ENCODE measurements at regions not wholly inside any gene's neighbourhood (a gene's known extent, or its start where the extent isn't known, plus 50 kb on each side); places are given as distances from the start of the nearest gene placed in this dataset.
A peak's percentile ranks its signal among the peaks of the same experiment; 100 is the strongest.

GRCh38 chr6:3545156-3545555 is 88.3 kb upstream of the SLC22A23 start:
- no peak for DNase-seq (ENCODE audit: extremely low spot score)
- no peak overlapping the region for H3K4me3 ChIP-seq
- H3K27me3 ChIP-seq, result no peaks in the 10 kb centered on the region
- TF ChIP-seq EP300 (IDR thresholded peaks at IDR 0.05), result no peak
- no peak for TF ChIP-seq CTCF (IDR thresholded peaks at IDR 0.05)
- TF ChIP-seq POLR2AphosphoS5 (IDR thresholded peaks at IDR 0.05), result no peak
- no peak for TF ChIP-seq POLR2A (IDR thresholded peaks at IDR 0.05; ENCODE audit: low read depth)
- no peaks in the 10 kb centered on the region for H3K36me3 ChIP-seq
- H3K27ac ChIP-seq (replicated peaks in 1 of 4), result no peak overlapping the region
- intact Hi-C loops (cut with DNase I), result no loop called here
- no peaks in the 10 kb centered on the region for H3K9me3 ChIP-seq
- no peaks in the 10 kb centered on the region for H3K4me1 ChIP-seq
- WGBS, result 91% methylated on average over 1 of the region's 1 CpG

- H3K27ac ChIP-seq (replicated peaks in 1 of 4), result no peak overlapping the region
- H3K4me1 ChIP-seq, result no peaks in the 10 kb centered on the region
- WGBS, result 86% methylated on average over 6 of the region's 6 CpGs
- TF ChIP-seq POLR2A (IDR thresholded peaks at IDR 0.05; ENCODE audit: low read depth) (no peak), EP300 (IDR thresholded peaks at IDR 0.05) (no peak), POLR2AphosphoS5 (IDR thresholded peaks at IDR 0.05) (no peak), CTCF (IDR thresholded peaks at IDR 0.05) (no peak)
- no peaks in the 10 kb centered on the region for H3K36me3 ChIP-seq
- intact Hi-C loops (cut with DNase I), result no loop called here
- peaks cover 0 to 6% (median 0%) of the 10 kb centered on the region in 4 donors for H3K27me3 ChIP-seq
- DNase-seq (ENCODE audit: extremely low spot score), result peak; percentile 66
- H3K4me3 ChIP-seq, result no peak overlapping the region
- H3K9me3 ChIP-seq, result no peaks in the 10 kb centered on the region
These were observed 85.3 kb upstream of the SLC22A23 start for GRCh38 chr6:3542032-3542640.

DNA sequence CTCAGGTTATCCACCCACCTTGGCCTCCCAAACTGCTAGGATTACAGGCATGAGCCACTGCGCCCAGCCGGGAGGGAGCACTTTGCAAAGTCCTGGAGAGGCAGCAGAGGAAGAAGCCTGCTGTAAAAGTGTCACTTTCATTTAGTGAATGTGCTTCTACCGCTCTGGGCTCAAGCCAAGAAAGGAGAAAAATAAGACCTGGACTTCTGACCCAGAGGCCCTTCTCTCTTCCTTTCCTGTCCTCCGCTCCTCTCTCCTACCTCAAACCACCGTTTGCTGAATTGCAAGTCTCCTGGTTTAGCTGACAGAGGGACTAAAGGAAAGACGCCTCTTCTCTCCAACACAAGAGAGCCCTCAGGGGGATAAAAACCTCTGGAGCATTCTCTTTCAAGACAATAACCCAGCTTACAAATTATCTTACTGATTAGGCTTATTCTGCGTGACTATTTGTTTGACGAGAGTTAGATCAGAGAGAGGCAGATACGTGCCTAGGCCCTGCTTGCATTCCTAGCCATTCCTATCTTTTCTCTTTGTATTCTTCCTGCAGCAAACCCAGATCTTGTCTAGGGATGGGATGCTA is 84.2 kb upstream of the SLC22A23 start:
- WGBS, result 83% methylated on average over 9 of the region's 9 CpGs

DNA sequence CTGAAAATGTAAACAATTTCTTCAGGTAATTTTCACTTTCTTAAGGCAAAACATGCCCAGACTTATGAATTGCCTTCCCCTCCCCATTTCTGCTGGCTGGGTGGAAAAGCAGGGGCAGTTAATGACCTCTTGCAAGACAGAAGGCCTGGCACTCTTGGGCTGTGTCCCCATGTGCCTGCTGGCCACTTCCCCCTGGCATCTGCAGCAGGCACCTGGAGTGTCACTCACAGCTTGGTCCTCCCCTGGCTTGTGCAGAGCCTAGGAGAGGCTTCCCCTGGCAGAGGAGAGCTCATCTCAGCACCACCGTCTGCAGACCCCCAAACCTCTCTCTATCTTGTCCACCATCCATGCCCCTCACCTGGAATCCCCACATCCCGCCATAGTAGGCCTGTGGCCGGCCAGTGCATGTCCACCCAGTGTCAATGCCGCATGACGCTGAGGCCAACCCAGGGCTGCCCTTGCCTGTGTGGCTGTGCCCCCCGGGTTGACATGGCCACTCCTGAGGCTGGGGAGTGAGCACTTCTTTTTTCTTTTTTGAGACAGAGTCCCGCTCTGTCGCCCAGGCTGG is 83.5 kb upstream of the SLC22A23 start:
- DNase-seq (ENCODE audit: extremely low spot score), result peak; percentile 80
- H3K4me3 ChIP-seq, result no peak overlapping the region
- TF ChIP-seq CTCF (IDR thresholded peaks at IDR 0.05) (no peak), EP300 (IDR thresholded peaks at IDR 0.05) (no peak), POLR2A (IDR thresholded peaks at IDR 0.05; ENCODE audit: low read depth) (no peak), POLR2AphosphoS5 (IDR thresholded peaks at IDR 0.05) (no peak)

More for the DNA sequence above, 84.2 kb upstream of the SLC22A23 start:
- TF ChIP-seq POLR2AphosphoS5 (IDR thresholded peaks at IDR 0.05), result no peak
- TF ChIP-seq POLR2A (IDR thresholded peaks at IDR 0.05; ENCODE audit: low read depth), result no peak
- no peak for TF ChIP-seq EP300 (IDR thresholded peaks at IDR 0.05)
- intact Hi-C loops (cut with DNase I), result no loop called here
- peak; percentile 72 for DNase-seq (ENCODE audit: extremely low spot score)
- Histone ChIP-seq H3K9me3 (no peaks in the 10 kb centered on the region), H3K4me1 (no peaks in the 10 kb centered on the region), H3K36me3 (no peaks in the 10 kb centered on the region), H3K4me3 (no peak overlapping the region), H3K27me3 (peaks cover 0 to 6% (median 0%) of the 10 kb centered on the region in 4 donors), H3K27ac (replicated peaks in 1 of 4) (no peak overlapping the region)

DNA sequence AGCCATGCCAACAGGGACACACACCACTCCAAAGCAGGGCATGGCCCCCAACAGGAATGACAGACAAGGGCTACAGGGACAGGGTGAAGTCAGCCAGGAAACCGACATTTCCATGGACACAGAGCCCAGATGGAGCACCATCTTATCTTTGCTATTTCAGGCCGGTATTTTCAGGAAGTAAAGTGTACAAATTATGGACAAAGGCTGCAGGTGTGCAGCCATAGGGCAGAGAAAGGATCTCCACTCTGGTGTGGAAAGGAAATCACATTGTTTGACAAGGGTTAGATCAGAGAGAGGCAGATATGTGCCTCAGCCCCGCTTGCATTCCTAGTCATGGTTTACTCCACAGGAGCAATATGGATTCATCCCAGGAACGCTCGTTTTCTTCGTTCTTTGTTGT is 81.7 kb upstream of the SLC22A23 start:
- Histone ChIP-seq H3K4me3 (no peak overlapping the region), H3K36me3 (no peaks in the 10 kb centered on the region), H3K4me1 (no peaks in the 10 kb centered on the region), H3K27me3 (peaks cover 0 to 6% (median 0%) of the 10 kb centered on the region in 4 donors), H3K9me3 (no peaks in the 10 kb centered on the region), H3K27ac (replicated peaks in 1 of 4) (no peak overlapping the region)
- 65% methylated on average over 6 of the region's 6 CpGs for WGBS
- no peak for TF ChIP-seq EP300 (IDR thresholded peaks at IDR 0.05)
- no peak for TF ChIP-seq POLR2AphosphoS5 (IDR thresholded peaks at IDR 0.05)
- no peak for TF ChIP-seq CTCF (IDR thresholded peaks at IDR 0.05)
- no peak for TF ChIP-seq POLR2A (IDR thresholded peaks at IDR 0.05; ENCODE audit: low read depth)
- intact Hi-C loops (cut with DNase I), result no loop called here
- peak; percentile 74 for DNase-seq (ENCODE audit: extremely low spot score)

More for the DNA sequence above, 83.5 kb upstream of the SLC22A23 start:
- H3K4me1 ChIP-seq, result no peaks in the 10 kb centered on the region
- no peaks in the 10 kb centered on the region for H3K36me3 ChIP-seq
- H3K9me3 ChIP-seq, result no peaks in the 10 kb centered on the region
- intact Hi-C loops (cut with DNase I), result no loop called here
- no peak overlapping the region for H3K27ac ChIP-seq (replicated peaks in 1 of 4)
- 92% methylated on average over 8 of the region's 8 CpGs for WGBS
- H3K27me3 ChIP-seq, result peaks cover 0 to 6% (median 0%) of the 10 kb centered on the region in 4 donors

Measured in esophagus muscularis mucosa (tissue), 4 donors.